HUES64 (cell line): ENCODE measurements at regions not wholly inside any gene's neighbourhood (a gene's known extent, or its start where the extent isn't known, plus 50 kb on each side); places are given as distances from the start of the nearest gene placed in this dataset.
"Not testable (repeated sequence)": the region's sequence is repeated elsewhere in the genome, so short reads cannot be mapped to it uniquely, and the experiment has no call there.

Source experiments
- H3K27ac ChIP-seq: 2 replicates; pipeline ENCODE4 v1.7.0; 2013; ENCODE audit warnings: low read depth, low read length, inconsistent platforms
- H3K27me3 ChIP-seq: 2 replicates; pipeline ENCODE4 v1.6.1; 2013; ENCODE audit warnings: mild to moderate bottlenecking, low read length; ENCODE audit not compliant: insufficient read depth
- H3K36me3 ChIP-seq: 2 replicates; pipeline ENCODE4 v1.6.1; 2013; ENCODE audit warnings: mild to moderate bottlenecking, low read length; ENCODE audit not compliant: insufficient read depth
- H3K4me1 ChIP-seq: 2 replicates; pipeline ENCODE4 v1.6.1; 2013; ENCODE audit warnings: mild to moderate bottlenecking, low read length, moderate library complexity; ENCODE audit not compliant: insufficient read depth
- H3K4me3 ChIP-seq: 2 replicates; pipeline ENCODE4 v1.5.1; 2013; ENCODE audit warnings: mild to moderate bottlenecking, low read length, moderate library complexity
- H3K9ac ChIP-seq: 2 replicates; pipeline ENCODE4 v1.6.1; 2013; ENCODE audit warnings: mild to moderate bottlenecking, low read depth, low read length
- H3K9me3 ChIP-seq: 2 replicates; pipeline ENCODE4 v1.6.1; 2013; ENCODE audit warnings: low read depth, low read length; ENCODE audit not compliant: insufficient read depth
- WGBS: fragments of 150-250, 120-280 bp; methylation state at CpG from one replicate; pipeline ENCODE4 v1.1.7; 2013; ENCODE audit warnings: missing lambda C conversion rate; 5-methylcytosine and 5-hydroxymethylcytosine counted together

- H3K4me1 ChIP-seq: no peaks in the 10 kb centered on the region
- no peaks in the 10 kb centered on the region for H3K27me3 ChIP-seq
- no peaks in the 10 kb centered on the region for H3K36me3 ChIP-seq
- no peaks in the 10 kb centered on the region for H3K9me3 ChIP-seq
- no peak overlapping the region for H3K4me3 ChIP-seq
- H3K9ac ChIP-seq: no peak overlapping the region
- 90% methylated on average over 2 of the region's 3 CpGs for WGBS
- H3K27ac ChIP-seq: no peak overlapping the region
Observed at GRCh38 chr2:183458460-183458859, 334.2 kb downstream of the NUP35 start.

- no peaks in the 10 kb centered on the region for H3K36me3 ChIP-seq
- no peak overlapping the region for H3K9ac ChIP-seq
- no peak overlapping the region for H3K4me3 ChIP-seq
- no peaks in the 10 kb centered on the region for H3K4me1 ChIP-seq
- no peak overlapping the region for H3K27ac ChIP-seq
- 97% methylated on average over 3 of the region's 4 CpGs for WGBS
- no peaks in the 10 kb centered on the region for H3K27me3 ChIP-seq
- no peaks in the 10 kb centered on the region for H3K9me3 ChIP-seq
Observed at GRCh38 chr2:183459466-183459865, 335.2 kb downstream of the NUP35 start.

- Histone ChIP-seq H3K27me3 (no peaks in the 10 kb centered on the region), H3K27ac (no peak overlapping the region), H3K9me3 (no peaks in the 10 kb centered on the region), H3K4me3 (no peak overlapping the region), H3K36me3 (no peaks in the 10 kb centered on the region), H3K9ac (no peak overlapping the region), H3K4me1 (no peaks in the 10 kb centered on the region)
- WGBS: 100% methylated on average over 1 of the region's 1 CpG
Observed at GRCh38 chr2:183463821-183464220, 339.6 kb downstream of the NUP35 start.

- no peak overlapping the region for H3K4me3 ChIP-seq
- no peaks in the 10 kb centered on the region for H3K4me1 ChIP-seq
- no peaks in the 10 kb centered on the region for H3K36me3 ChIP-seq
- no peaks in the 10 kb centered on the region for H3K9me3 ChIP-seq
- H3K27me3 ChIP-seq: no peaks in the 10 kb centered on the region
- no peak overlapping the region for H3K27ac ChIP-seq
- H3K9ac ChIP-seq: no peak overlapping the region
Observed at GRCh38 chr2:183465048-183465447, 340.8 kb downstream of the NUP35 start.

GRCh38 chr2:183474912-183475695, 350.9 kb downstream of the NUP35 start:
- Histone ChIP-seq H3K4me3 (no peak overlapping the region), H3K27me3 (no peaks in the 10 kb centered on the region), H3K9me3 (peaks cover 2% of the 10 kb centered on the region; the same call in 1 of the 2 replicates), H3K4me1 (peaks cover 10% of the 10 kb centered on the region; the same call in 1 of the 2 replicates), H3K27ac (no peak overlapping the region), H3K9ac (no peak overlapping the region), H3K36me3 (no peaks in the 10 kb centered on the region)
- 97% methylated on average over 10 of the region's 10 CpGs for WGBS

GRCh38 chr2:183476490-183476889, 352.2 kb downstream of the NUP35 start:
- Histone ChIP-seq H3K9ac (no peak overlapping the region), H3K27ac (no peak overlapping the region), H3K9me3 (peaks cover 8% of the 10 kb centered on the region; the same call in 1 of the 2 replicates), H3K4me3 (no peak overlapping the region), H3K4me1 (peaks cover 10% of the 10 kb centered on the region; the same call in 1 of the 2 replicates), H3K27me3 (no peaks in the 10 kb centered on the region), H3K36me3 (no peaks in the 10 kb centered on the region)

GRCh38 chr2:183477296-183477695, 353.1 kb downstream of the NUP35 start:
- H3K27ac ChIP-seq: no peak overlapping the region
- no peaks in the 10 kb centered on the region for H3K27me3 ChIP-seq
- H3K9ac ChIP-seq: no peak overlapping the region
- peaks cover 9% of the 10 kb centered on the region; the same call in 1 of the 2 replicates for H3K9me3 ChIP-seq
- peaks cover 10% of the 10 kb centered on the region; the same call in 1 of the 2 replicates for H3K4me1 ChIP-seq
- no peak overlapping the region for H3K4me3 ChIP-seq
- H3K36me3 ChIP-seq: no peaks in the 10 kb centered on the region
- 98% methylated on average over 2 of the region's 2 CpGs for WGBS

- not testable (repeated sequence) for H3K4me3 ChIP-seq, H3K9me3 ChIP-seq, H3K27ac ChIP-seq, H3K9ac ChIP-seq, H3K36me3 ChIP-seq, H3K27me3 ChIP-seq
- H3K4me1 ChIP-seq: peaks cover 10% of the 10 kb centered on the region; the same call in 1 of the 2 replicates
- WGBS: 97% methylated on average over 39 of the region's 39 CpGs
Observed at GRCh38 chr2:183478941-183479595, 354.8 kb downstream of the NUP35 start.

GRCh38 chr2:183487326-183487725, 363.1 kb downstream of the NUP35 start:
- Histone ChIP-seq H3K36me3 (no peaks in the 10 kb centered on the region), H3K4me3 (no peak overlapping the region), H3K27ac (no peak overlapping the region), H3K4me1 (0 out of 2 replicates have a peak, but pooled peaks cover 3% of the 10 kb centered on the region), H3K9me3 (no peaks in the 10 kb centered on the region), H3K27me3 (no peaks in the 10 kb centered on the region), H3K9ac (no peak overlapping the region)
- WGBS: 100% methylated on average over 2 of the region's 3 CpGs

- no peaks in the 10 kb centered on the region for H3K9me3 ChIP-seq
- no peak overlapping the region for H3K9ac ChIP-seq
- H3K4me3 ChIP-seq: no peak overlapping the region
- H3K36me3 ChIP-seq: no peaks in the 10 kb centered on the region
- H3K27me3 ChIP-seq: no peaks in the 10 kb centered on the region
- H3K4me1 ChIP-seq: 0 out of 2 replicates have a peak, but pooled peaks cover 3% of the 10 kb centered on the region
- no peak overlapping the region for H3K27ac ChIP-seq
Observed at GRCh38 chr2:183488421-183488820, 364.2 kb downstream of the NUP35 start.

GRCh38 chr2:183490489-183490888, 366.2 kb downstream of the NUP35 start:
- no peaks in the 10 kb centered on the region for H3K36me3 ChIP-seq
- no peaks in the 10 kb centered on the region for H3K27me3 ChIP-seq
- no peak overlapping the region for H3K4me3 ChIP-seq
- no peak overlapping the region for H3K27ac ChIP-seq
- H3K9me3 ChIP-seq: no peaks in the 10 kb centered on the region
- H3K4me1 ChIP-seq: 0 out of 2 replicates have a peak, but pooled peaks cover 6% of the 10 kb centered on the region
- no peak overlapping the region for H3K9ac ChIP-seq
- WGBS: 97% methylated on average over 3 of the region's 3 CpGs
